NB4 (cell line): ENCODE measurements at regions not wholly inside any gene's neighbourhood (a gene's known extent, or its start where the extent isn't known, plus 50 kb on each side); places are given as distances from the start of the nearest gene placed in this dataset.

Source experiments
- DNase-seq: peaks from one replicate; pipeline ENCODE4 v3.0.0; 2010; ENCODE audit warnings: low read depth
- H3K4me3 ChIP-seq: one replicate; pipeline ENCODE4 v1.5.1; 2011; ENCODE audit warnings: mild to moderate bottlenecking, low read depth, low read length, moderate library complexity
- CTCF ChIP-seq: IDR thresholded peaks from one replicate; pipeline ENCODE4 v1.5.1; 2012; ENCODE audit warnings: low read depth, low read length
- MAX ChIP-seq: IDR thresholded peaks from 2 replicates; pipeline ENCODE4 v1.6.1; 2011; ENCODE audit warnings: low read depth, low read length
- MYC ChIP-seq: IDR thresholded peaks from 2 replicates; pipeline ENCODE4 v1.6.1; 2011; ENCODE audit warnings: low read depth, low read length
- POLR2A ChIP-seq: IDR thresholded peaks from 2 replicates; pipeline ENCODE4 v1.6.1; 2011; ENCODE audit warnings: mild to moderate bottlenecking; ENCODE audit not compliant: insufficient read length; ENCODE audit errors: extremely low read depth

GRCh38 chr11:42315267-42315666 lies 855.8 kb upstream of the LRRC4C start:
- DNase-seq, result no peak
- no peak overlapping the region for H3K4me3 ChIP-seq
- TF ChIP-seq POLR2A (no peak), MAX (no peak), CTCF (no peak), MYC (no peak)

GRCh38 chr11:42315846-42316245 lies 856.4 kb upstream of the LRRC4C start:
- TF ChIP-seq POLR2A (no peak), CTCF (no peak), MYC (no peak), MAX (no peak)
- no peak overlapping the region for H3K4me3 ChIP-seq
- DNase-seq, result no peak

- DNase-seq, result no peak
- H3K4me3 ChIP-seq, result no peak overlapping the region
- TF ChIP-seq CTCF (no peak), POLR2A (no peak), MYC (no peak), MAX (no peak)
Measured at GRCh38 chr11:42319921-42320320, 860.5 kb upstream of the LRRC4C start.

GRCh38 chr11:42329929-42330565 lies 870.6 kb upstream of the LRRC4C start:
- TF ChIP-seq POLR2A, result no peak
- no peak for TF ChIP-seq MYC
- no peak for TF ChIP-seq MAX
- no peak for TF ChIP-seq CTCF
- DNase-seq, result no peak
- no peak overlapping the region for H3K4me3 ChIP-seq

GRCh38 chr11:42337786-42338455 lies 878.5 kb upstream of the LRRC4C start:
- TF ChIP-seq MYC (no peak), MAX (no peak), POLR2A (no peak), CTCF (no peak)
- DNase-seq, result no peak

GRCh38 chr11:42344204-42344792 lies 884.8 kb upstream of the LRRC4C start:
- TF ChIP-seq MAX (no peak), MYC (no peak), POLR2A (no peak), CTCF (no peak)
- no peak for DNase-seq
- H3K4me3 ChIP-seq, result no peak overlapping the region

More at GRCh38 chr11:42337786-42338455, 878.5 kb upstream of the LRRC4C start:
- H3K4me3 ChIP-seq, result no peak overlapping the region
